ENCODE measurements at regions not wholly inside any gene's neighbourhood (a gene's known extent, or its start where the extent isn't known, plus 50 kb on each side); places are given as distances from the start of the nearest gene placed in this dataset.

GRCh38 chr3:14047841-14048240 lies 76.8 kb downstream of the CHCHD4 start:
- TF ChIP-seq, protein P1, sequence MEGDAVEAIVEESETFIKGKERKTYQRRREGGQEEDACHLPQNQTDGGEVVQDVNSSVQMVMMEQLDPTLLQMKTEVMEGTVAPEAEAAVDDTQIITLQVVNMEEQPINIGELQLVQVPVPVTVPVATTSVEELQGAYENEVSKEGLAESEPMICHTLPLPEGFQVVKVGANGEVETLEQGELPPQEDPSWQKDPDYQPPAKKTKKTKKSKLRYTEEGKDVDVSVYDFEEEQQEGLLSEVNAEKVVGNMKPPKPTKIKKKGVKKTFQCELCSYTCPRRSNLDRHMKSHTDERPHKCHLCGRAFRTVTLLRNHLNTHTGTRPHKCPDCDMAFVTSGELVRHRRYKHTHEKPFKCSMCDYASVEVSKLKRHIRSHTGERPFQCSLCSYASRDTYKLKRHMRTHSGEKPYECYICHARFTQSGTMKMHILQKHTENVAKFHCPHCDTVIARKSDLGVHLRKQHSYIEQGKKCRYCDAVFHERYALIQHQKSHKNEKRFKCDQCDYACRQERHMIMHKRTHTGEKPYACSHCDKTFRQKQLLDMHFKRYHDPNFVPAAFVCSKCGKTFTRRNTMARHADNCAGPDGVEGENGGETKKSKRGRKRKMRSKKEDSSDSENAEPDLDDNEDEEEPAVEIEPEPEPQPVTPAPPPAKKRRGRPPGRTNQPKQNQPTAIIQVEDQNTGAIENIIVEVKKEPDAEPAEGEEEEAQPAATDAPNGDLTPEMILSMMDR (IDR thresholded peaks at IDR 0.05): no peak
- TF ChIP-seq POLR2A (IDR thresholded peaks at IDR 0.05): no peak
- no peak for TF ChIP-seq POLR2AphosphoS5 (IDR thresholded peaks at IDR 0.05)
